SU-DHL-6 (cell line): ENCODE measurements at regions not wholly inside any gene's neighbourhood (a gene's known extent, or its start where the extent isn't known, plus 50 kb on each side); places are given as distances from the start of the nearest gene placed in this dataset.

Source experiments
- CTCF ChIP-seq: fragments of 200-600 bp; sonication (generic); IDR thresholded peaks from one replicate; pipeline ENCODE4 v1.5.1; 2017; ENCODE audit warnings: antibody characterized with exemption, mild to moderate bottlenecking, low read length, moderate library complexity; ENCODE audit not compliant: insufficient read depth, poor library complexity, severe bottlenecking
- EZH2phosphoT487 ChIP-seq: fragments of 200-600 bp; sonication (generic), shearing (Covaris generic); conservative IDR thresholded peaks from 2 replicates; pipeline ENCODE4 v1.6.1; 2018; ENCODE audit warnings: mild to moderate bottlenecking, antibody characterized with exemption, low read length, moderate library complexity, mixed read lengths

GRCh38 chr13:48590141-48590901 lies 57.4 kb upstream of the RCBTB2 start:
- no peak for TF ChIP-seq EZH2phosphoT487
- TF ChIP-seq CTCF = no peak
